PC-3 (cell line): ENCODE measurements at regions not wholly inside any gene's neighbourhood (a gene's known extent, or its start where the extent isn't known, plus 50 kb on each side); places are given as distances from the start of the nearest gene placed in this dataset.

Source experiments
- CTCF ChIP-seq: fragments of 300-600 bp; sonication (generic); conservative IDR thresholded peaks from 2 replicates; pipeline ENCODE4 v1.5.1; 2017; ENCODE audit warnings: antibody characterized with exemption, low read depth, mild to moderate bottlenecking, low read length
- EZH2 ChIP-seq: fragments of 300-600 bp; sonication (generic); IDR thresholded peaks from one replicate; pipeline ENCODE4 v1.6.1; 2017; ENCODE audit warnings: antibody characterized with exemption, mild to moderate bottlenecking, low read length; ENCODE audit not compliant: unreplicated experiment
- EZH2phosphoT487 ChIP-seq: fragments of 300-600 bp; sonication (generic); IDR thresholded peaks from 2 replicates; pipeline ENCODE4 v1.6.1; 2018; ENCODE audit warnings: mild to moderate bottlenecking, antibody characterized with exemption, low read length, borderline replicate concordance

GRCh38 chr11:134730561-134731212 is 318.6 kb upstream of the B3GAT1 start:
- no peak for TF ChIP-seq CTCF
- TF ChIP-seq EZH2phosphoT487: no peak
- TF ChIP-seq EZH2: no peak
